ENCODE measurements at regions not wholly inside any gene's neighbourhood (a gene's known extent, or its start where the extent isn't known, plus 50 kb on each side); places are given as distances from the start of the nearest gene placed in this dataset.

DNA sequence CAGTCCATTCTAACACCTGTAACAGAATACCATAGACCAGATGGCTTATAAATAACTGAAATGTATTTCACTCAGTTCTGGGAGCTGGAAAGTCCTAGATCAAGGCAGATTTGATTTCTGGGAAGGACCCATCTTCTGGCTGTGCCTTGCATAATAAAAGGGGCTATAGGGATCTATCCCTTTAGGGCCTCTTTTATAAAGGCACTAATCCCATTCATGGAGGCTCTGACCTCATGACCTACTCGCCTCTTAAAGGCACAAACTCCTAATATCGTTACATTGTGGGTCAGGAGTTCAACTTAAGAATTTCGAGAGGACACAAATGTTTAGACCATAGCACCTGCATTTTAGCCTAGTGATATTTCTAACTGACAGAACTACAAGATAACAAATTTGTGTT lies 619.0 kb downstream of the CDH18 start:
- no peak overlapping the region for H2AK9ac ChIP-seq (replicated peaks; ENCODE audit: low read depth, low read length, poor library complexity)
- no peak overlapping the region for H3K18ac ChIP-seq (ENCODE audit: low read depth, low read length)
- TF ChIP-seq RCOR1 (IDR thresholded peaks at IDR 0.05; ENCODE audit: insufficient replicate concordance, low read length) (no peak), RAD21 (IDR thresholded peaks at IDR 0.05; ENCODE audit: low read length) (no peak), NFE2L2 (IDR thresholded peaks at IDR 0.05; ENCODE audit: low read depth, low read length) (no peak)
- TF ChIP-seq, protein P1, sequence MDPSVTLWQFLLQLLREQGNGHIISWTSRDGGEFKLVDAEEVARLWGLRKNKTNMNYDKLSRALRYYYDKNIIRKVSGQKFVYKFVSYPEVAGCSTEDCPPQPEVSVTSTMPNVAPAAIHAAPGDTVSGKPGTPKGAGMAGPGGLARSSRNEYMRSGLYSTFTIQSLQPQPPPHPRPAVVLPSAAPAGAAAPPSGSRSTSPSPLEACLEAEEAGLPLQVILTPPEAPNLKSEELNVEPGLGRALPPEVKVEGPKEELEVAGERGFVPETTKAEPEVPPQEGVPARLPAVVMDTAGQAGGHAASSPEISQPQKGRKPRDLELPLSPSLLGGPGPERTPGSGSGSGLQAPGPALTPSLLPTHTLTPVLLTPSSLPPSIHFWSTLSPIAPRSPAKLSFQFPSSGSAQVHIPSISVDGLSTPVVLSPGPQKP (IDR thresholded peaks at IDR 0.05; ENCODE audit: borderline replicate concordance, low read depth, low read length): no peak
- H3K4me1 ChIP-seq (ENCODE audit: control insufficient read depth, insufficient read depth, low read length): no peaks in the 10 kb centered on the region
- H2BK5ac ChIP-seq (ENCODE audit: low read depth, low read length, poor library complexity, severe bottlenecking): no peak overlapping the region
- in situ Hi-C loops (cut with MboI; ENCODE audit: low sequenced_read_pairs) (no loop called here), dilution Hi-C loops (cut with HindIII; ENCODE audit: low sequenced_read_pairs, unreplicated experiment) (no loop called here), intact Hi-C loops (cut with micrococcal nuclease) (no loop called here)
- CTCF ChIA-PET: no interaction called here
- POLR2A ChIA-PET (ENCODE audit: unreplicated experiment): no interaction called here
- no peak overlapping the region for H3K56ac ChIP-seq (ENCODE audit: extremely low read depth, insufficient read depth, low read length)
- no peak for DNase-seq
- H4K20me1 ChIP-seq (ENCODE audit: insufficient read depth, low read length): no peaks in the 10 kb centered on the region
- H3K23ac ChIP-seq (ENCODE audit: low read depth, low read length): no peak overlapping the region
- no peak overlapping the region for H2BK15ac ChIP-seq (ENCODE audit: low read depth, low read length)
- H3K4me2 ChIP-seq (ENCODE audit: low read depth, low read length): no peak overlapping the region
- ATAC-seq (ENCODE audit: low read depth): no peak
- no peak overlapping the region for H4K8ac ChIP-seq (ENCODE audit: low read depth in 2 of 2, low read length in 2 of 2)
- H2BK20ac ChIP-seq (ENCODE audit: low read depth, low read length): no peak overlapping the region
- H3K27me3 ChIP-seq (ENCODE audit: control insufficient read depth, insufficient read depth, low read length): no peaks in the 10 kb centered on the region
- no peaks in the 10 kb centered on the region for H3K79me1 ChIP-seq (ENCODE audit: low read depth in 1 of 2, low read length in 2 of 2)
- H2AFZ ChIP-seq (replicated peaks; ENCODE audit: low read length, poor library complexity): no peak overlapping the region
- no peak overlapping the region for H2BK120ac ChIP-seq (ENCODE audit: low read depth, low read length)
- H3K9ac ChIP-seq (ENCODE audit: low read depth, low read length): no peak overlapping the region
- H3K14ac ChIP-seq (replicated peaks; ENCODE audit: low read depth, low read length): no peak overlapping the region
- no peaks in the 10 kb centered on the region for H3K9me1 ChIP-seq (ENCODE audit: insufficient read depth, low read length)
- H4K91ac ChIP-seq (ENCODE audit: insufficient read depth, low read depth, low read length): no peak overlapping the region
- H3K4me3 ChIP-seq (ENCODE audit: insufficient read depth, low read depth, low read length): no peak overlapping the region
- no CpG with 5 or more reads among the region's 3 CpGs for WGBS, 2 experiments (ENCODE audit: extremely low coverage in 2 of 2, insufficient read length in 1 of 2)
- no peak overlapping the region for H2AK5ac ChIP-seq (ENCODE audit: low read depth, low read length)
- no peak overlapping the region for H3K27ac ChIP-seq (ENCODE audit: insufficient read depth, low read length)
- H3K4ac ChIP-seq (ENCODE audit: low read depth, low read length): no peak overlapping the region
- H3K9me3 ChIP-seq (ENCODE audit: control insufficient read depth, insufficient read depth, low read length): peaks cover 3% of the 10 kb centered on the region
- BruUV-seq (replicated peaks): no TSS peak
- no peak overlapping the region for H4K5ac ChIP-seq (ENCODE audit: low read depth, low read length)
- H3K36me3 ChIP-seq (ENCODE audit: control insufficient read depth, insufficient read depth, low read length): no peaks in the 10 kb centered on the region

Data from IMR-90 (cell line).